Fibroblast of lung (primary cell): ENCODE measurements at regions not wholly inside any gene's neighbourhood (a gene's known extent, or its start where the extent isn't known, plus 50 kb on each side); places are given as distances from the start of the nearest gene placed in this dataset.

Experiments
- DNase-seq, 2 donors: peaks; one replicate each; pipeline versions ENCODE4 v3.0.0 to v3.0.0-alpha.2; 2010; ENCODE audit warnings: low read depth in 2 of 2
- H2AFZ ChIP-seq: 2 replicates; pipeline ENCODE4 v1.5.1; 2012; ENCODE audit warnings: low read length, control low read depth, inconsistent platforms
- H3K27ac ChIP-seq: 2 replicates; pipeline ENCODE4 v1.5.1; 2011; ENCODE audit warnings: low read length, control low read depth; ENCODE audit not compliant: insufficient read depth
- H3K27me3 ChIP-seq: 2 replicates; pipeline ENCODE4 v1.5.1; 2011; ENCODE audit warnings: mild to moderate bottlenecking, low read length; ENCODE audit not compliant: control insufficient read depth, insufficient read depth
- H3K36me3 ChIP-seq: 2 replicates; pipeline ENCODE4 v1.5.1; 2011; ENCODE audit warnings: low read length; ENCODE audit not compliant: control insufficient read depth, insufficient read depth
- H3K4me1 ChIP-seq: 2 replicates; pipeline ENCODE4 v1.5.1; 2011; ENCODE audit warnings: low read length; ENCODE audit not compliant: control insufficient read depth, insufficient read depth; ENCODE audit errors: extremely low read depth
- H3K4me2 ChIP-seq: 2 replicates; pipeline ENCODE4 v1.5.1; 2011; ENCODE audit warnings: low read length, control low read depth; ENCODE audit not compliant: insufficient read depth; ENCODE audit errors: extremely low read depth
- H3K4me3 ChIP-seq, 4 experiments: fragments of 200-600 bp in 1 of 4; sonication (generic) in 1 of 4; replicated peaks in 1 of 4; 2 replicates each; pipeline ENCODE4 v1.5.1; 2011 to 2016; ENCODE audit warnings: low read length in 4 of 4, low read depth in 3 of 4, mild to moderate bottlenecking in 3 of 4, control low read depth in 2 of 4, inconsistent platforms in 1 of 4, mixed read lengths in 1 of 4; ENCODE audit not compliant: insufficient read depth in 1 of 4; ENCODE audit errors: control extremely low read depth in 1 of 4
- H3K79me2 ChIP-seq: 2 replicates; pipeline ENCODE4 v1.5.1; 2012; ENCODE audit warnings: mild to moderate bottlenecking, low read length, inconsistent platforms; ENCODE audit not compliant: control insufficient read depth, insufficient read depth
- H3K9ac ChIP-seq: 2 replicates; pipeline ENCODE4 v1.5.1; 2011; ENCODE audit warnings: mild to moderate bottlenecking, low read length, control low read depth; ENCODE audit not compliant: insufficient read depth
- H3K9me3 ChIP-seq: 2 replicates; pipeline ENCODE4 v1.5.1; 2012; ENCODE audit warnings: low read depth, low read length; ENCODE audit not compliant: control insufficient read depth, insufficient read depth
- H4K20me1 ChIP-seq: 2 replicates; pipeline ENCODE4 v1.5.1; 2011; ENCODE audit warnings: low read length; ENCODE audit not compliant: control insufficient read depth, insufficient read depth; ENCODE audit errors: extremely low read depth
- EZH2 ChIP-seq: IDR thresholded peaks from 2 replicates; pipeline ENCODE4 v1.5.1; 2012; ENCODE audit warnings: low read length, control low read depth, mild to moderate bottlenecking; ENCODE audit errors: missing control alignments
- TF ChIP-seq, protein P1 (sequence below), 2 donors: IDR thresholded peaks in 1 of 2; conservative IDR thresholded peaks in 1 of 2; 1 replicate in 1 of 2; 2 replicates in 1 of 2; pipeline ENCODE4 v1.5.1; 2011 to 2012; ENCODE audit warnings: low read length in 2 of 2, control low read depth in 1 of 2, inconsistent platforms in 1 of 2, low read depth in 1 of 2, mild to moderate bottlenecking in 1 of 2

DNA sequence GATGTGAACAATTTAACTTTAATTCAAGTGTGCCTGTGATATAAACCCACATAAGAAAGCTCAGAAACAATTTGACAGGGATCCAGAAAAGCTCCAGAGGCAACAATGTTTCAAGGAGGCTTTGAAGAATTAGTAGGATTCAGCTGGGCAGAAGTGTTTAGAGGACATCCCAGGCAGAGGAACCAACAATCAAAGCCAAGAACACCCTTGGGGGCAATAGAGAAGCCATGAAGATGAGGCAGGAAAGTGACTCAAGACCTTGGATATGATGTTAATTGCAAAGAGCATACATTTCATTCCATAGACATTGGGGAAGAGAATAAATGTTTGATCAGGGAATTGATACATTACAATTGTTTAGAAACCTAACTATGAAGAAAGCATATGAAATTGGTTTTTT lies 280.3 kb downstream of the LTN1 start:
- Histone ChIP-seq H3K4me1 (peaks cover 4% of the 10 kb centered on the region), H2AFZ (no peak overlapping the region), H3K9me3 (no peaks in the 10 kb centered on the region), H3K36me3 (no peaks in the 10 kb centered on the region), H3K9ac (no peak overlapping the region), H4K20me1 (no peaks in the 10 kb centered on the region), H3K79me2 (no peaks in the 10 kb centered on the region), H3K27me3 (no peaks in the 10 kb centered on the region), H3K4me3 (no peak overlapping the region), H3K4me2 (no peak overlapping the region), H3K27ac (no peak overlapping the region)
- TF ChIP-seq, protein P1, sequence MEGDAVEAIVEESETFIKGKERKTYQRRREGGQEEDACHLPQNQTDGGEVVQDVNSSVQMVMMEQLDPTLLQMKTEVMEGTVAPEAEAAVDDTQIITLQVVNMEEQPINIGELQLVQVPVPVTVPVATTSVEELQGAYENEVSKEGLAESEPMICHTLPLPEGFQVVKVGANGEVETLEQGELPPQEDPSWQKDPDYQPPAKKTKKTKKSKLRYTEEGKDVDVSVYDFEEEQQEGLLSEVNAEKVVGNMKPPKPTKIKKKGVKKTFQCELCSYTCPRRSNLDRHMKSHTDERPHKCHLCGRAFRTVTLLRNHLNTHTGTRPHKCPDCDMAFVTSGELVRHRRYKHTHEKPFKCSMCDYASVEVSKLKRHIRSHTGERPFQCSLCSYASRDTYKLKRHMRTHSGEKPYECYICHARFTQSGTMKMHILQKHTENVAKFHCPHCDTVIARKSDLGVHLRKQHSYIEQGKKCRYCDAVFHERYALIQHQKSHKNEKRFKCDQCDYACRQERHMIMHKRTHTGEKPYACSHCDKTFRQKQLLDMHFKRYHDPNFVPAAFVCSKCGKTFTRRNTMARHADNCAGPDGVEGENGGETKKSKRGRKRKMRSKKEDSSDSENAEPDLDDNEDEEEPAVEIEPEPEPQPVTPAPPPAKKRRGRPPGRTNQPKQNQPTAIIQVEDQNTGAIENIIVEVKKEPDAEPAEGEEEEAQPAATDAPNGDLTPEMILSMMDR (conservative IDR thresholded peaks at IDR 0.05 in 1 of 2, IDR thresholded peaks at IDR 0.05 in 1 of 2; ENCODE audit: low read depth in 1 of 2, low read length in 2 of 2) = no peak
- TF ChIP-seq EZH2 = no peak
- DNase-seq = no peak

DNA sequence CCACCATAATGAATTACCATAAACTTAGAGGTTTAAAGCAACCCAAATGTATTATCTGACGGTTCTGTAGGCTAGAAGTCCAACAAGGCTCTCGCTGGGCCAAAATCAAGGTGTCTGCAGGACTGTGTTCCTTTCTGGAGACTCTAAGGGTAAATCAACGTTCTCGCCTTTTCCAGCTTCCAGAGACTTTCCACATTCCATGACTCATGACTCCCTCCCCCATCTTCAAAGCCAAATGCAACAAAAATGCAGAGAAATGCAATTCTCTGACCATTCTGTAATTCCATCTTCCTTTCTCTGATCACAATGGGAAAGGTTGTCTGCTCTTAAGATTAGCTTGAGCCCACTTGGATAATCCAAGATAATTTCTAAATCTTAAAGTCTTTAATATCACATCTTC lies 287.1 kb downstream of the LTN1 start:
- no peak overlapping the region for H2AFZ ChIP-seq
- H3K9me3 ChIP-seq = no peaks in the 10 kb centered on the region
- no peak overlapping the region for H3K4me3 ChIP-seq
- H4K20me1 ChIP-seq = no peaks in the 10 kb centered on the region
- H3K4me1 ChIP-seq = peaks cover 2% of the 10 kb centered on the region
- H3K27me3 ChIP-seq = no peaks in the 10 kb centered on the region
- H3K36me3 ChIP-seq = no peaks in the 10 kb centered on the region
- no peak for TF ChIP-seq EZH2
- TF ChIP-seq, protein P1 (conservative IDR thresholded peaks at IDR 0.05 in 1 of 2, IDR thresholded peaks at IDR 0.05 in 1 of 2; ENCODE audit: low read depth in 1 of 2, low read length in 2 of 2) = no peak
- no peaks in the 10 kb centered on the region for H3K79me2 ChIP-seq
- H3K9ac ChIP-seq = no peak overlapping the region
- peak; percentile 59 to 61 for DNase-seq
- H3K27ac ChIP-seq = no peak overlapping the region
- H3K4me2 ChIP-seq = no peak overlapping the region

DNA sequence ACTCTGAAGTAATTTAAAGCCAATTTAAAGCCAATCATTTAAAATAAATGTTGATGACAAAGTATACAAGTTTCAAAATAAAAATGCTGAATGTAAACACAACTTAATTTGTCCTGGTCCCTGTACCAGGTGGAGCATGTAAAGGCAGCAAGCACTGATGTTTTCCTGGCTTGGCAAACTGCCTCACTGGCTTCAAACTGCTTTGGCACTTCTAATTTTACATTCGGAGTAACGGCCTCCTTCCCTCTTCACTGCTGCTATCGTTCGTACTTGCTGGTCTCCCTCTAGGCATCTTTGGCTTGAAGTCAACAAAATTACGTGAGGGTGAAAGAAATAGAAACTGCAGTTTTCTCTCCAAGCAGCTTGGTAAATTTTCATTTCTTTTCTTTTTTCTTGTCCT lies 287.9 kb downstream of the LTN1 start:
- H3K36me3 ChIP-seq = no peaks in the 10 kb centered on the region
- DNase-seq = peak; percentile 24 to 61
- H3K9me3 ChIP-seq = no peaks in the 10 kb centered on the region
- peaks cover 2% of the 10 kb centered on the region for H3K4me1 ChIP-seq
- no peak overlapping the region for H3K4me3 ChIP-seq
- no peaks in the 10 kb centered on the region for H3K27me3 ChIP-seq
- H3K4me2 ChIP-seq = peak overlapping the region; percentile 54
- no peak overlapping the region for H3K27ac ChIP-seq
- TF ChIP-seq EZH2 = no peak
- TF ChIP-seq, protein P1 (conservative IDR thresholded peaks at IDR 0.05 in 1 of 2, IDR thresholded peaks at IDR 0.05 in 1 of 2; ENCODE audit: low read depth in 1 of 2, low read length in 2 of 2) = no peak
- no peaks in the 10 kb centered on the region for H4K20me1 ChIP-seq
- H3K9ac ChIP-seq = no peak overlapping the region
- peak overlapping the region; percentile 55 for H2AFZ ChIP-seq
- no peaks in the 10 kb centered on the region for H3K79me2 ChIP-seq
